ENCODE measurements at regions not wholly inside any gene's neighbourhood (a gene's known extent, or its start where the extent isn't known, plus 50 kb on each side); places are given as distances from the start of the nearest gene placed in this dataset.
"Not testable (repeated sequence)": the region's sequence is repeated elsewhere in the genome, so short reads cannot be mapped to it uniquely, and the experiment has no call there.

DNA sequence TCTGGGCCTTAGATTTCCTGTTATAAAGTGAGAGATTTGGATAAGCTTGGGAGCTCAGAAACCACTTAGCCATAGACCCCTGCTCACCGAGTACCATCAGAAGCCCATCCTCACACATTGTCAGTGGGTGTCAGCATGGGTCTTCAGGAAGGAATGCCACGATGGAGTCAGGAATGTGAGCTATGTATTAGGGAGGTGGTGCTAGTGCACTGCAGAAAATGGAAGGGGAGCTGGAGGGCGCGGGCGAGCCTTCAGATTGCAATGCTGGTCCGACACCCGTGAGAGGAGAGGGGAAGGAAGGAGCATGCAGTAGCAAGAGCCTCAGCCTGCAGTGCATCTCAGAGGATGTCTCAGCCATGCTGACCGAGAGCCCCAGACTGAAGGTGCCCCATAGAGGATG lies 294.5 kb downstream of the FOXL1 start:
- no peak for FAIRE-seq

DNA sequence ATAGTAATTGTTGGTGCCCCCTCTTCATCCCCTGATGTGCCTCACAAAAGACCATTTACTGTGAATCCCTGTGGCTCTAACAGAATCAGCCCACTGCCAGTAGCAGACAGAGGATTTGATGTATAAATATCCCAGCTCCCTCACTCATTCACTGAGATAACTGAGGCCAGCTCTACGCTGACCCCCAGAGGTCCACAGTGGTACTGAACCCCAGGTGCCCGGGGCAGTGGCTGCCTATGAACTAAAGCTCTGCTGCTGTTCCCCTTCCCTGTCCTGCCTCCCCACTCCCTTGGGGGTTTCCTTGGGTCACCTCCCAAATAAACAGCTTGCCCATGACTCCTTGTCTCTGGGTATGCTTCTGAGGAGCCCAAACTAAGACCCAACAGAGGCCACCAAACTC lies 295.8 kb downstream of the FOXL1 start:
- no peak for FAIRE-seq

DNA sequence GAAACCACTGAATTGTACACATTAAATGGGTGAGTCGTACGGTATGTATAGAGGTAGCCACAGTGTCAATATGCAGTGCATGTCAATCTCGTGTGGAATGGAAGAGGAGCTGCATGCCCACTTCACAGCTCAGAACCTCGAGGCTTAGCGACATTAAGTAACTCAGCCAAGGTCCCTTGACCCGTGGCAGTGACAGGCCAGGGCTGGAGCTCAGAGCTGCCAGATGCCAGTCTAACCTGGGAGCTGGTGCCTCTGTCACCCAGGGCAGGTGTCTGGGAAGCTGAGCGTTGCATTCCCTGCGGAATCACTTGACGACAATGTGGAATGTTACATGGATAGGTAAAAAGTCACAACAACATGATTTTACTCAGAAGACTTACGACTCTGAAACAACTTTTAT lies 298.1 kb downstream of the FOXL1 start:
- FAIRE-seq: no peak

DNA sequence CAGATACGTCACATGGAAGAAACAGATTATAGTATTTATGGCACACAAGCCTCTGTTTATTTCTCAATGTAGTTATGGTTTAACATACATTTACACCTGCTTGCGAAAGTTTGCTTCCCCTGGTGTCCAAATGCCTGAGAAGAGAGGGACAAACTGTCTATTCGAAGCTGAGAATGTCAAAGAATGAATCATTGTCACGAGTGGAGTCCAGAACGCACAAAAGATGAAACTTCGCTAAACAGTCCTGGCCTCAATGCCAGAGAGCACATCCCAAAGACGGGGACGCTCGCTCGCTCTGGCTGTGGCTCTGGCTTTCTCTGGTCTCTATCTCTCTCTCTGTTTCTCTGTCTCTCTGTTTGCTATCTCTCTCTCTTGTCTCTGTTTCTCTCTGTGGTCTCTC lies 298.8 kb downstream of the FOXL1 start:
- FAIRE-seq: no peak

DNA sequence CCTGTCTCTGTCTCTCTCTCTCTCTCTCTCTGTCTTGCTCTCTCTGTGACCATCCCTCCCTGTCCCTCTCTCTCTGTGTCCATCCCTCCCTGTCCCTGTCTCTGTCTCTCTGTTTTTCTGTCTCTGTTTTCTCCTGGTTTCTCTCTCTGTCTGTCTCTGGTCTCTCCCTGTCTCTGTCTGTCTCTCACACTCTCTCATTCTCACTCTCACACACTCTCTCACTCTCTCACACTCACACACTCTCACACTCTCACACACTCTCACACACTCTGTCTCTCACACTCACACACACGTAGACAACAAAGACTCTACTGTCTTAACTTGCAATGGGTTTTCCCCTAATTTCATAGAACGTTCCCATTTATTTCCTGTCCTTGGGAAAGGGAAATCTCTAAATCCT lies 299.5 kb downstream of the FOXL1 start:
- FAIRE-seq: no peak

DNA sequence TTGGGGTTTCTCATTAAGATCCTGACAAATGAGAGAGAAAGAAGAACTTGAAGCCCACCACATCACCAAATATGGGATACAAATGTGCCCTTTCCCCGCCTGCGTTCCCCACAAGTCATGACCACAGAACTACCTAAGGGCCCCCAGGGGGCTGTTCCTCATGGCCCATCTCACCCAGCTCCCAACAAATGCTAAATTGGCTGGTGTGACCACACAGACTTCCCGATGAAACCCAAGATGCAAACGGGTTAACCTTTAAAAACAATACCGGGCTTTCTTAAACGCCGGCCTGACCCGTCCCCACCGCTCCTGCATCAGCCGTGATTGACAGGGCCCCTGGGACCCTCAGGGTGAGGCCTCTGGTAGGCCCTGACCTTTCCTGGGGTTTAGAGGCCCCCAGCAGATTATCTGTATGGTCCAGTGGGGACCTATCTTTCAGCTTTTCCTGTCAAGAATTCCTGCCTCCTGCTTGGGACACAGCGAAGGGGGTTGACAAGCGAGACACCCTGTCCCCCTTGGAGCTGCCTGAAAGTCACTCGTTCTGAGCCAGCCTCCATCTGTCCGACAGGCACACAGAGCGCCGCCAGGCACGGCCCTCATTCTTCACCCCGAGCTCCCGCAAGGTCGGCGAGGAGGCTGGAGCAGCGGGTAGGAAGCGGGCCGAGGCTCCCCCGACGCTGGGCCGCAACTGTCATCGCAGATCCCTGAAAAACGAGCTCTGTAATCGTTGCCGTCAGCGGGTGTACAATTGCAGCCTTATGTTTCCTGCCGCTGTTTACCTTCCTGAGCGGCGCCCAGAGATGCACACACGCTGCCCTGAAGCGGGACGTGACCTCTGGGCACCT lies 300.1 kb downstream of the FOXL1 start:
- FAIRE-seq: no peak

DNA sequence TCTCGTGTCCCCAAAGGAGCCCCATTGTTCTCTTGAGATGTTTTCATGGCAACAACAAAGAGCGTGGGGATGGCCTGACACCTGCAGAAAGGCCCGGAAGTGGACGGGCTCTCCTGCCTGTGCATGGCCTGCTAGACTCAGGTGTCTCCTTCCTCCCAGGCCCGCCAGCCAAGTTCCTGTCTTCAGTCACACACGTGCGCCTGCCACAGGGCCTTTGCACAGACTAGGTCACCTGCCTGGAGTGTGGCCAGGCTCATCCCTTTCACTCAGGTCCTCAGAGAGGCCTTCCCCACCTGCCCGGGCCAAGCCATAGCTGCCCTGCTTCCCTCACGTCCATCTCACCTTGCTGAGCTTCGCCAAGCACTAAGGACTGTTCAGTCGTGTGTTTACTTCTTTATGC lies 300.9 kb downstream of the FOXL1 start:
- no peak for FAIRE-seq

DNA sequence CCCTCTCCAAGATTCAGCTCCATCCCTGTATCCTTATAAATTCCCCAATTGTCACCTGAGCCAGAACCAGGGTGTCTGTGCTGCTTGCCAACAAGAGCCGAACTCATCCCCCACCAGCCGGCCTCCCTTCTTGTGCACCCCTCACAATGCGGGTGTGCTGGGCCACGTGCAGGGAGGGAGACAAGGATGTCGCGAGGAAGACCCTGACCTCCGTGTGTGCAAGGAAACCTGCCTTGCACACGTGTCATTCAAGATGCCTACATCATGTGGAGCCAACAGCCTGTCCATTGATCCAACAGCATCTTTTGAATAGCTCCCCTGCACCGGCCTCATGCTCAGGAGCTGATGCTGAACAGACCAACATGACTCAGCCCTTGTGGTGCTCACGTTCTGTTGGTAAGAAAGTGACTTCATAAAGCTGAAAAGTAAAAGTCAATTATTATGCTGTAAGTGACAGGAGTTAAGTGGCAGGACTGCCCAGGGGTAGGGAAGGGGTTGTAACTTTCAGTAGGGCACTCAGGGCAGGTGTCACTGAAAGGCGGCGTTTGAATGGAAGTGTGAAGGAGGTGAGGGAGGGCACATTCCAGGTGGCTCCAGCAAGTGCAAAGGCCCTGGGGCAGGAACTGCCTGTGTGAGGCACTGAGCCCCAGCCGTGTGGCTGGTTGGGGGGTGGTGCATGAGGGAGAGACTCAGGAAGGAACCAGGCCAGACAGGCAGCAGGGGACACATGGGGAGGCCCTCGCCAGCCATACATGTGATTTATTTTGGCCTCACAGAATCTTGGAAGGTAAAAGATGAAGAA lies 302.2 kb downstream of the FOXL1 start:
- no peak for FAIRE-seq

DNA sequence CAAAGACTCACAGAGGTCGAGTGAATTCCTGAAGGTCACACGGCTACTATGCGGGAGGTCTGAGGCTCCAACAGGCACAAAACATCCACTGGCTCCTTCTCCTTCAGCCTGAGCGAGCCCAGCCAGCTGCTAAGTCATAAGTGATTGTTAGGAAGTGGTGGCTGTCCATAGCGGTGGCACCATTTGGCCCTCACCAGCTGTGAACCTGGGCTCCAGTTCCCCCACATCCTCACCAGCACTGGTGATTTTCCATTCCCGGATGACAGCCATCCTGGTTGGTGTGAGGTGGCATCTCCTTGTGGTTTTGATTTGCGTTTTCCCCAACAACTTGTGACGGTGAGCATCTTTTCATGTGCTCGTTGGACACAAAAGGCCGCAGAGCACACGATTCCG lies 302.8 kb downstream of the FOXL1 start:
- FAIRE-seq: no peak

DNA sequence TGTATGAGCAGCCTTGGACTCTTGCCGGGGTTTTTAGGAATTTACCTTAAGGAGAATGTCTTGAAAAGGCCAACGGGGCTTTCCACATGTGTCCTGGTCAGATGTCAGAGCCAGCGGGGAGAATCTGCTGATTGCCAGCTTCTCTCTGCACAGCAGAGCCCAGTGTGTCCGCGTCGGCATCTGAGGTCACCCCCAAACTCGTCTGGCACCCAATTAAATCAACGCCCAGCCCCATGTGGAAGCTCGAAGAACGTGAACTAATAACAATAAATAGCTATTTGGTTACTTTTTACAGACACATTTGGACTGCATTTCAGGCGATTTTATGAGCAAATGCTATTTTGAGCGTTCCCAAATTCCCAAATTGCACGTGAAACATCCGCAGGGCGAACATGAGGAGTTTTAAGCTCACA lies 303.5 kb downstream of the FOXL1 start:
- FAIRE-seq: no peak

DNA sequence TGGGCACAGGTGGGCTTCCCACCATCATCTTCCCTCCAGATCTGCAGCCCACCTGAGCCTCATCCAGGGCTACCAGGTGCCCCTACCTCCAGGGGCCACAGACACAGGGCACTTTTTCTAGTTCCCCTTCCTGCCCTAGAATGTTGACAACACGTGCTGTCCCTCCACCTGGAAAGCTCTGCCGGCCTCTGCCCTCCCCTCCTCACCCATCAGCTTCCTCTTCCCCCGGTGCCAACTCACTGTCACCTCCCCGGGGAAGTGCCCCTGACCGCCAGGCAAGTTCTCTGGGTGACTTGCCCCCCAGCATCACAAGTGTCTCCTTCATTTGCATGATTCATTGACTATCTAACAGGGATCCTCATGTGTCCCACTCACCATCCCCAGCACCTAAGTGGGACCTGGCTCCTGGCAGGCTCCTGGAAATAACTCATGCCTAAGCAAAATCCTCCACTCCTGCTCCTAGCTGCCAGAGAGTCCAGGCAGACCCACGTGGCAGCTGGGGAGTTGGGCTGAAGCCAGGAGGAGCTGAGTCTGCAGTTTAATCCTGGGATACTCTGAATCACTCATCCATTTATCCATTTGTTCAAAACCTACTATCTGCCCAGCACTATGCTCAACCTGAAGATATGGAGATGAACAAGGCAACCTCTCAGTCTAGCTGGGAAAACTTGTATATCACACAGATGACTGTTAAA lies 304.4 kb downstream of the FOXL1 start:
- FAIRE-seq: no peak

DNA sequence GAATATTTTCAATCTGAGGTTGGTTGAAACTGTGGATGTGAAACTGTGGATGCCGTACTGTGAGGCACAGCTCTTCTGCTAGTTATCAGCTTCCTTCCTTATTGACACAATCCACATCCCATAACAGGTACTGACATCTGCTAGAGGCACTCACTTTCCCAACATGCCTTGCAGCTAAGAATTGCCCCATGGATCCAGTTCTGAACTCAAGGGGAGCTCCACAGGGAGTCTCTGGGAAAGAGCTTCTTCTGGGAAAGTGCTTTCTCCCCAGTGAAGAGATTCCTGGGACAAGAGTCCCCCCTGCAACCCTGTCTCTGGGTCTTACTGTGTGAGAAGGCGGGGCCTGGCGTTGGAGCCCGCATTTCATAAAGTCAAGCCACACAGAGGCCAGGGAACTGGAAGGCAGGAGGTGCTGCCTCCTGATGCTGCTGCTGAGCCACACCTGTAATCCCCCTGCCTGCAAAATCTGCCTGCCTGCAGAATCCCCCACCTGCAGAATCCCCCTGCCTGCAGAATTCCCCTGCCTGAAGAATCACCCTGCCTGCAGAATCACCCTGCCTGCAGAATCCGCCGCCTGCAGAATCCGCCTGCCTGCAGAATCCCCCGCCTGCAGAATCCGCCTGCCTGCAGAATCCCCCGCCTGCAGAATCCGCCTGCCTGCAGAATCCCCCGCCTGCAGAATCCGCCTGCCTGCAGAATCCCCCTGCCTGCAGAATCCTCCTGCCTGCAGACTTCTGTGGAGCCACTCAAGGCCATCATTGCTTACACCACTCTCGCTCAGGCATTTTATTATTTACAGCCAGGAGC lies 305.4 kb downstream of the FOXL1 start:
- no peak for FAIRE-seq

DNA sequence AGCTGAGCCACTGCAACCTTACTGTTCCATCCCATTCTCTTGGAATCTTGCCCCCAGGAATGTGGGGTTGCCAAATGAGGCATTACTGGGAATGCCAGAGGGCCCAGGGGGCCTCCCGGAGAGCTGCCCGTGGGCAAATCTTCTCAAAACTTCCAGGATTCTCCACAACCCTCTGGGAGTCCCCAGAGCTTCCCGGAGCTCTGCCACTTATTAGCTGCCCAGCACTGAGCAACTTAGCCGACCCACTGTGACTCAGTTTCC lies 306.0 kb downstream of the FOXL1 start:
- FAIRE-seq: no peak

DNA sequence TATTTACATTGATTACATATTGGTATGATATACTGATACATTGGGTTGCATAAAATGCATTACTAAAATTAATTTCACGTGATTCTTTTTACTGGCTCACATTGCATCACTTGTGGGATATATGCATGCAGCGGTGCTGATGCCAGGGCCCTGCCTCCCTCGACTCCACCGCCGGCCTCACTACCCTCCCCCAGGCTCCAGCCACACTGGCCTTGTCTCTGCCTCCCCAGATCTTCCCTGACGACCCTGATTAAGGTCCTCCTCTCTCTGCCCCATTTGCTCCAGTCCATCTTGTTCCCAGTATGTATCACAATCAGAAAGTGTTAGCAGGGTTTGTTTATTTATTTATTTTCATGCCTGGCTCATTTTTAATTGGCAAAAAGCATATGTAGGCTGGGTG lies 306.8 kb downstream of the FOXL1 start:
- FAIRE-seq: no peak

DNA sequence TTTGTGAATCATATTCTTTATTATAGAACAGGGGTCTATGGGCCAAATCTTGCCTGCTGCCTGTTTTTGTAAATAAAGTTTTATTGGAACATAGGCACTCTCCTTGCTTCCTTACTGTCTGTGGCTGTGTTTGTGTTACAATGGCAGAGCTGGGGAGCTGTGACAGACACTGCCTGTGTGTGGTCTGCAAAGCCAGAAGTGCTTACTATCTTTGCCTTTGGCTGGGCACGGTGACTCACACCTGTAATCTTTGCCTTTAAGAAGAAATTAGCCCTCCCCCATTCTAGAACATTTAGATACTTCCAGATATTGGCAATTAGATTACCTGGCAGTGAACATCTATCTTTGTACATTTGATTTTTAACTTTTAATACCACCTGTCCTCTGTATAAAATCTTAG lies 308.3 kb downstream of the FOXL1 start:
- FAIRE-seq: no peak

DNA sequence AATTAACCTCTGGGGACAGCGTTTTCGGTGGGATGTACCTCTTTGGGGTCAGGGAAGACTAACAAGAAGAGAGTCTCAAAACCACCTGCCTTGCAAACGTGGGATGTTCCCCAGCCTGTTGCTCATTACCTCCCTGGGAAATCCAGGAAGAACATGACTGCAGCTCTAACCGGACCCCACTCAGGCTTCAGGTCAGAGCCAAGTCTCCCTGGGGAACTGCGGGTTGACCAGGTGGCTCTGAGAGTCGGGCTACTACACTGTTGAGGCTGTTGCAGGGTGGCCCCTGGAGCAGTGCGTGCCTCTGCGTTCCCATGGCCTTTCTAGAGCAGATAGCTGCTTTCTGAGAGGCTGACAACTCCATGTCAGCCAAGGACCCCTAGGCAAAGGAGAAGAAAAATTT lies 309.1 kb downstream of the FOXL1 start:
- FAIRE-seq: no peak

DNA sequence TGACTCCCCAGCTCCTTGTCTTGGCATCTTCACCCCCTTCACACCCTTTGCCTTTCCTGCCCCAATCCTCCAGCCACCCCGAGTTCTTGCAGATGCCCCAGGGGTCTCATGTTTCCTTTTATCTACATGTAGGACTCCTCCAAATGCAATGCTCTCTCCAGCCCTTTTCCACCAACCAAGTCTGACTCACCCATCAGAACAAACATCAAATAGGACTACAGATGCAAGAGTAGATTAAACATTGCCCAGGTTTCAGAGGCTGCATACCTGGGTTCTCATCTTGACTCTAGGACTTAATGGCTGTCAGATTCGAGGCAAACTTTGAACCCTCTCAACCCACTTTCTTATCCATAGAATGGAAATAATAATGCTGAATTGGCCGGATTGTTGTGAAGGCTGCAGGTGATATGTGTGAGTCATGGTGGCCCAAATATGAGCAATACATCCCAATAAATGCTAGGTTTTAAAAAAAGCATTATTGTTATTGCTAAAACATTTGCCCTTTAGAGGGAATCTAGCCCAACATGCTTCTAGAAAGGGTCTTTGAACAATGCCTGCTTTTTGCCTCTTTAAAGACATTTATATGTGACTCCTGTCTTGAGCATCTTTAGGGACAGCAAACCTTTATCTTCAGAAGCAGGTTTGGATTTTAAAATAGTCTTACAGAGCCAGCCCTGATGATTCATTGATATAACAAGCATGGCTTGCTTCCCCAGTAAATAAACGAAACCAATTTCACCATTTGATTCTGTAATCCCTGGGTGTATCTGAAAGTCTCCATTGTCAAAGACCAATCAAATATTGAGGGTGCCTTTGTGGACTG lies 310.1 kb downstream of the FOXL1 start:
- FAIRE-seq: no peak

DNA sequence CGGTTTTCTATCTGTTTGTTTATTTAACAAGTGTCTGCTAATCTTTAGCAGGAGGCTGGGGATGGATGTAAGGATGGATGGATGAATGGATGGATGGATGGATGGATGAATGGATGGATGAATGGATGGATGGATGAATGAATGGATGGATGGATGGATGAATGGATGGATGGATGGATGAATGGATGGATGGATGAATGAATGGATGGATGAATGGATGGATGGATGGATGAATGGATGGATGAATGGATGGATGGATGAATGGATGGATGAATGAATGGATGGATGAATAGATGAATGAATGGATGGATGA lies 310.7 kb downstream of the FOXL1 start:
- not testable (repeated sequence) for FAIRE-seq

DNA sequence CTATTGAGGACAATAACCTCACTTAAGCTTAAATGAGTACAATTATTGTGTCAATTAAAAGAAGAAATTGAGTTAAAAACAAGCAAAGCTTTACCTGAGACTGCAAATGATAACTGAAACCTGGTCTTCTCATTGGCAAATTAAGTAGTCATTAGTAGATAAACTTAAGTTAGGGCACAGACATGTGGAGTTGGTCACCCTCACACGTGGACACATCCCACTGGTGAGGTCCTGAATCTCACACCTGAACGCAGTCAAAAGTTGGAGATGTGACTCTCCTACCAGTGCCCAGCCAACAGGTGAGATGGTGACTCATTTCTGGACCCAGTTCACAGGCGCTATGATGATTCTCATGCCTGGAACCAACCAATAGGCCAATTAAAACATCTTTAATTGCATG lies 311.6 kb downstream of the FOXL1 start:
- FAIRE-seq: no peak

DNA sequence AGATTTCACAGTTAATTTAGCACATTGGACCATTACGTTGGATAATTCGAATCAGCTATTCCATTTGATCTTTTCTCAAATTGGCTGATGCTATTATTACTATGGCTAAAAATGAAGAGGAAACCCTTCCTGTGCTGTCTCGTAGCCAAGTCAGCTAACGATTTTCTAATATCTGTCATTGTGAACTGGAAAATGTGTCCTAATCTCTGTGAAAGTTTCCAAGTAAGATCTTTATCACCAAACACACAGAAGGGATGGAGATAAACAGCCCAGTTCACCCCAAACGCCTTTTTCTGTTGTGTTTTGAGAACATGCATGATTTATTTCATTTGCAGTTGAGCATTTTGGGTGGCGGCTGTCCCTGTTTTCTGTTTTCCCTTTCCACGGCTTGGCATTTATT lies 312.8 kb downstream of the FOXL1 start:
- FAIRE-seq: no peak

DNA sequence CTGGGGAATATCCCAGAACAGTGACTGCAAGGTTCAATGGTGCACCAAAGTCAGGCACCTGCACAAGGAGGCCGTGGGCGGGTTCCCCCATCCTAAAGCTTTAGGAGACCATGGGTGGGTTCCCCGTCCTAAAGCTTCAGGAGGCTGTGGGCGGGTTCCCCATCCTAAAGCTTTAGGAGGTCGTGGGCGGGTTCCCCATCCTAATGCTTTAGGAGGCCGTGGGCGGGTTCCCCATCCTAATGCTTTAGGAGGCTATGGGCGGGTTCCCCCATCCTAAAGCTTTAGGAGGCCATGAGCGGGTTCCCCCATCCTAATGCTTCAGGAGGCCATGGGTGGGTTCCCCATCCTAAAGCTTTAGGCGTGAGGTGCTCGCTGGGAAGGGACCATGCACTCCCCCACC lies 313.3 kb downstream of the FOXL1 start:
- no peak for FAIRE-seq

DNA sequence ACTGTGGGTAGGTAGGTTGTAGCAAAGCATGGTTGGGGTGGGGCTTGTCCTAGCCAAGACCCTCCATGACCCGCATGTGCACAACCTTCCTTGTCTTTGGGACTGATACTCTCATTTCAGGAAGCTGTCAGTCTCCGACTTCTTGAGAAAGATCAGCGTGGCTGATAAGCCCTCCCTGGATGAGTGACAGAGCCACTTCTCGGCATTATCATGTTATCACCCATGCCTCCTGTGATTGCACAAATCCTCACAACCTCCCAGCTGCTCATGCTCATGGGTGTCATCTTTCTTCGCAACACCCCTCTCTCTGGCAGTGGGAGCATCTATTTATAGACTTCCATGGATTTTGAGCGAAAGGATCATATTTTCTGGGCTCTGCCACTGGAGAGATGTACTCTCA lies 314.2 kb downstream of the FOXL1 start:
- no peak for FAIRE-seq

DNA sequence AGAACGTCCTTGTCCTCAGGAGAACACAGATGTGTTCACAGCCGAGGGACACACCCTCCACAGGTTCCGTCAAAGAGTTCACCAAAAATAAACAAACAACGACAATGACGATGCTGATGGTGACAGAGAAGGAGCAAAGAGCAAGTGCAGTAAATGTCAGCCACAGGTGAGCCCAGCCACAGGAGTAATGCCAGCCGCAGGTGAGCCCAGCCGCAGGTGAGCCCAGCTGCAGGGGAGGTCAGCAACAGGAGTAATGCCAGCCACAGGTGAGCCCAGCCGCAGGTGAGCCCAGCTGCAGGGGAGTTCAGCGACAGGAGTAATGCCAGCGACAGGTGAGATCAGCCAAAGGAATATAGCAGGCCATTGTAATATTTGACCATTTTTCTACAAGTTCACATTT lies 315.2 kb downstream of the FOXL1 start:
- FAIRE-seq: no peak

Measured in A204.1 (cell line).